ENCODE measurements at regions not wholly inside any gene's neighbourhood (a gene's known extent, or its start where the extent isn't known, plus 50 kb on each side); places are given as distances from the start of the nearest gene placed in this dataset.

GRCh38 chr16:85470873-85471272 is 142.2 kb upstream of the GSE1 start:
- no peak for TF ChIP-seq CTCF (IDR thresholded peaks at IDR 0.05)
- no peak for TF ChIP-seq POLR2A (IDR thresholded peaks at IDR 0.05)

All from uterus (tissue), 2 donors.